Cerebellar cortex (tissue), 1 donor: ENCODE measurements at regions not wholly inside any gene's neighbourhood (a gene's known extent, or its start where the extent isn't known, plus 50 kb on each side); places are given as distances from the start of the nearest gene placed in this dataset.
"Not testable (repeated sequence)": the region's sequence is repeated elsewhere in the genome, so short reads cannot be mapped to it uniquely, and the experiment has no call there.

Experiments
- DNase-seq: peaks from one replicate; pipeline ENCODE4 v3.0.0-alpha.2; 2015; ENCODE audit warnings: low spot score

- DNase-seq = peak; percentile 54
Observed at GRCh38 chr5:88666761-88667495, 216.1 kb downstream of the MEF2C start.

GRCh38 chr5:88665750-88666215, 217.2 kb downstream of the MEF2C start:
- DNase-seq = peak; percentile 55

- DNase-seq = peak; percentile 25
Observed at GRCh38 chr5:88664645-88665044, 218.3 kb downstream of the MEF2C start.

- DNase-seq = peak; percentile 56
Observed at GRCh38 chr5:88663793-88664216, 219.2 kb downstream of the MEF2C start.

- DNase-seq = peak; percentile 15
Observed at GRCh38 chr5:88662846-88663245, 220.1 kb downstream of the MEF2C start.

GRCh38 chr5:88661806-88662207, 221.2 kb downstream of the MEF2C start:
- no peak for DNase-seq

GRCh38 chr5:88660947-88661805, 221.8 kb downstream of the MEF2C start:
- peak; percentile 91 for DNase-seq

GRCh38 chr5:88660264-88660946, 222.6 kb downstream of the MEF2C start:
- no peak for DNase-seq

GRCh38 chr5:88659529-88660263, 223.3 kb downstream of the MEF2C start:
- peak; percentile 85 for DNase-seq

GRCh38 chr5:88658886-88659285, 224.1 kb downstream of the MEF2C start:
- no peak for DNase-seq

- DNase-seq = peak; percentile 47
Observed at GRCh38 chr5:88657906-88658775, 224.8 kb downstream of the MEF2C start.

- peak; percentile 57 for DNase-seq
Observed at GRCh38 chr5:88657136-88657535, 225.8 kb downstream of the MEF2C start.

- DNase-seq = peak; percentile 69
Observed at GRCh38 chr5:88656221-88656950, 226.6 kb downstream of the MEF2C start.

GRCh38 chr5:88653471-88653870, 229.5 kb downstream of the MEF2C start:
- DNase-seq = peak; percentile 53

GRCh38 chr5:88647901-88648300, 235.1 kb downstream of the MEF2C start:
- DNase-seq = peak; percentile 62

GRCh38 chr5:88646866-88647265, 236.1 kb downstream of the MEF2C start:
- peak; percentile 60 for DNase-seq

- no peak for DNase-seq
Observed at GRCh38 chr5:88644676-88645075, 238.3 kb downstream of the MEF2C start.

GRCh38 chr5:88643315-88643714, 239.7 kb downstream of the MEF2C start:
- DNase-seq = no peak

- DNase-seq = no peak
Observed at GRCh38 chr5:88634014-88634413, 249.0 kb downstream of the MEF2C start.

- DNase-seq = not testable (repeated sequence)
Observed at GRCh38 chr5:88622890-88623289, 260.1 kb downstream of the MEF2C start.
